IMR-90 (cell line): ENCODE measurements at regions not wholly inside any gene's neighbourhood (a gene's known extent, or its start where the extent isn't known, plus 50 kb on each side); places are given as distances from the start of the nearest gene placed in this dataset.

ENCODE experiments used
- ATAC-seq: fragments of 200-7000 bp; cut with Tn5 transposase; 2 replicates; pipeline ENCODE4 v1.9.1; 2020; ENCODE audit warnings: low read depth, mild to moderate bottlenecking, moderate library complexity
- BruUV-seq: library from RNA; stranded (reverse); fragments of 400-500 nt; replicated peaks from 2 replicates; lab custom pipeline; 2021; lab: Mats Ljungman, UMichigan
- CTCF ChIA-PET: fragments of 300-600 bp; formaldehyde crosslinking; extraction: SDS; loops from one replicate; lab custom pipeline; 2021; ENCODE audit warnings: antibody characterized with exemption; lab: Yijun Ruan, JAX
- POLR2A ChIA-PET: fragments of 300-600 bp; sonication (Branson Sonifier 250); formaldehyde crosslinking; loops from one replicate; lab custom pipeline; 2022; ENCODE audit warnings: antibody characterized with exemption; ENCODE audit not compliant: unreplicated experiment; lab: Charles Lee
- DNase-seq: peaks from one replicate; pipeline ENCODE4 v3.0.0; 2013
- H2AFZ ChIP-seq: replicated peaks from 2 replicates; pipeline ENCODE3; 2013; ENCODE audit warnings: low read length, mild to moderate bottlenecking; ENCODE audit not compliant: poor library complexity
- H2AK5ac ChIP-seq: 2 replicates; pipeline ENCODE4 v1.6.1; 2013; ENCODE audit warnings: low read depth, low read length, inconsistent platforms
- H2AK9ac ChIP-seq: replicated peaks from 2 replicates; pipeline ENCODE3; 2013; ENCODE audit warnings: mild to moderate bottlenecking, low read depth, low read length, moderate library complexity; ENCODE audit not compliant: poor library complexity
- H2BK120ac ChIP-seq: 2 replicates; pipeline ENCODE4 v1.6.1; 2013; ENCODE audit warnings: low read depth, low read length, inconsistent platforms
- H2BK15ac ChIP-seq: 3 replicates; pipeline ENCODE4 v1.6.1; 2013; ENCODE audit warnings: low read depth, low read length, inconsistent platforms
- H2BK20ac ChIP-seq: 2 replicates; pipeline ENCODE4 v1.6.1; 2013; ENCODE audit warnings: low read depth, mild to moderate bottlenecking, inconsistent platforms, low read length, moderate library complexity
- H2BK5ac ChIP-seq: 2 replicates; pipeline ENCODE4 v1.6.1; 2013; ENCODE audit warnings: mild to moderate bottlenecking, low read depth, low read length, inconsistent platforms; ENCODE audit not compliant: poor library complexity, severe bottlenecking
- H3K14ac ChIP-seq: replicated peaks from 2 replicates; pipeline ENCODE4 v1.6.1; 2013; ENCODE audit warnings: low read depth, low read length, inconsistent platforms
- H3K18ac ChIP-seq: 2 replicates; pipeline ENCODE4 v1.6.1; 2013; ENCODE audit warnings: low read depth, low read length, control low read depth
- H3K23ac ChIP-seq: 2 replicates; pipeline ENCODE4 v1.6.1; 2013; ENCODE audit warnings: low read depth, low read length, inconsistent platforms
- H3K27ac ChIP-seq: 2 replicates; pipeline ENCODE4 v1.5.1; 2013; ENCODE audit warnings: mild to moderate bottlenecking, control low read depth, low read length; ENCODE audit not compliant: insufficient read depth
- H3K27me3 ChIP-seq: 2 replicates; pipeline ENCODE4 v1.6.1; 2013; ENCODE audit warnings: low read length; ENCODE audit not compliant: control insufficient read depth, insufficient read depth
- H3K36me3 ChIP-seq: 2 replicates; pipeline ENCODE4 v1.6.1; 2013; ENCODE audit warnings: low read length, mixed read lengths; ENCODE audit not compliant: control insufficient read depth, insufficient read depth
- H3K4ac ChIP-seq: 2 replicates; pipeline ENCODE4 v1.6.1; 2013; ENCODE audit warnings: low read depth, low read length, inconsistent platforms
- H3K4me1 ChIP-seq: 2 replicates; pipeline ENCODE4 v1.6.1; 2013; ENCODE audit warnings: low read length, mixed read lengths; ENCODE audit not compliant: control insufficient read depth, insufficient read depth
- H3K4me2 ChIP-seq: 2 replicates; pipeline ENCODE4 v1.6.1; 2013; ENCODE audit warnings: low read depth, mild to moderate bottlenecking, control low read depth, low read length, moderate library complexity
- H3K4me3 ChIP-seq: 2 replicates; pipeline ENCODE4 v1.5.1; 2013; ENCODE audit warnings: low read depth, mild to moderate bottlenecking, control low read depth, low read length, moderate library complexity; ENCODE audit not compliant: insufficient read depth
- H3K56ac ChIP-seq: 2 replicates; pipeline ENCODE4 v1.6.1; 2013; ENCODE audit warnings: low read length, inconsistent platforms; ENCODE audit not compliant: insufficient read depth; ENCODE audit errors: extremely low read depth
- H3K79me1 ChIP-seq, 2 experiments: 2 replicates each; pipeline ENCODE4 v1.6.1; 2013; ENCODE audit warnings: low read length in 2 of 2, inconsistent platforms in 1 of 2, low read depth in 1 of 2
- H3K9ac ChIP-seq: 2 replicates; pipeline ENCODE4 v1.6.1; 2013; ENCODE audit warnings: low read depth, low read length, control low read depth
- H3K9me1 ChIP-seq: 2 replicates; pipeline ENCODE4 v1.6.1; 2013; ENCODE audit warnings: low read length, inconsistent platforms; ENCODE audit not compliant: insufficient read depth
- H3K9me3 ChIP-seq: 2 replicates; pipeline ENCODE4 v1.6.1; 2013; ENCODE audit warnings: low read length; ENCODE audit not compliant: control insufficient read depth, insufficient read depth
- H4K20me1 ChIP-seq: 2 replicates; pipeline ENCODE4 v1.6.1; 2013; ENCODE audit warnings: low read length, inconsistent platforms; ENCODE audit not compliant: insufficient read depth
- H4K5ac ChIP-seq: 2 replicates; pipeline ENCODE4 v1.6.1; 2013; ENCODE audit warnings: mild to moderate bottlenecking, low read depth, low read length, control low read depth
- H4K8ac ChIP-seq, 2 experiments: 2 replicates each; pipeline ENCODE4 v1.6.1; 2013; ENCODE audit warnings: low read depth in 2 of 2, low read length in 2 of 2, control low read depth in 1 of 2, inconsistent platforms in 1 of 2
- H4K91ac ChIP-seq: 2 replicates; pipeline ENCODE4 v1.6.1; 2013; ENCODE audit warnings: low read depth, low read length, inconsistent platforms; ENCODE audit not compliant: insufficient read depth
- CEBPB ChIP-seq: IDR thresholded peaks from 2 replicates; pipeline ENCODE4 v1.6.1; 2012; ENCODE audit warnings: low read depth, low read length, improper control_type of control experiment
- MXI1 ChIP-seq: IDR thresholded peaks from 2 replicates; pipeline ENCODE4 v1.6.1; 2012; ENCODE audit warnings: low read depth, mild to moderate bottlenecking, low read length, moderate library complexity, borderline replicate concordance
- POLR2A ChIP-seq: IDR thresholded peaks from 2 replicates; pipeline ENCODE4 v1.6.1; 2012; ENCODE audit warnings: mild to moderate bottlenecking, low read depth, low read length
- WGBS, 2 experiments: methylation state at CpG; one replicate each; pipeline versions ENCODE4 v1.1.5 to v1.1.7; 2013; ENCODE audit warnings: missing lambda C conversion rate in 2 of 2; ENCODE audit not compliant: insufficient read length in 1 of 2; ENCODE audit errors: extremely low coverage in 2 of 2; 5-methylcytosine and 5-hydroxymethylcytosine counted together
- dilution Hi-C: fragments of 300-500 bp; cut with HindIII; formaldehyde crosslinking; loops from one replicate; pipeline ENCODE4 v1.14.3; 2018; ENCODE audit warnings: low sequenced_read_pairs; ENCODE audit not compliant: unreplicated experiment
- in situ Hi-C: fragments of 300-500 bp; cut with MboI; formaldehyde crosslinking; loops from 3 replicates; pipeline ENCODE4 v1.14.3; 2019; ENCODE audit warnings: low sequenced_read_pairs, inconsistent platforms, mixed read lengths
- intact Hi-C: fragments of 100-400 bp; cut with micrococcal nuclease; formaldehyde crosslinking; loops from 2 replicates; pipeline ENCODE4 v1.10.0; 2022

- TF ChIP-seq MXI1, result no peak
Observed at GRCh38 chr12:16492820-16493797, 112.9 kb downstream of the LMO3 start (continued).

GRCh38 chr12:16495196-16495595 is 110.8 kb downstream of the LMO3 start:
- CTCF ChIA-PET, result no interaction called here
- no peak overlapping the region for H3K4me2 ChIP-seq
- dilution Hi-C loops, result no loop called here

More at GRCh38 chr12:16495196-16495595, 110.8 kb downstream of the LMO3 start:
- no CpG with 5 or more reads among the region's 1 CpG for WGBS, 2 experiments
- Histone ChIP-seq H3K9me1 (no peaks in the 10 kb centered on the region), H2AK5ac (no peak overlapping the region), H3K79me1 (no peaks in the 10 kb centered on the region), H3K27me3 (no peaks in the 10 kb centered on the region), H3K9me3 (no peaks in the 10 kb centered on the region), H2BK20ac (no peak overlapping the region), H3K14ac (no peak overlapping the region), H2BK5ac (no peak overlapping the region), H2BK15ac (no peak overlapping the region), H2AFZ (no peak overlapping the region), H3K4ac (no peak overlapping the region), H3K36me3 (no peaks in the 10 kb centered on the region), H2BK120ac (no peak overlapping the region), H3K4me3 (no peak overlapping the region), H3K4me1 (no peaks in the 10 kb centered on the region), H4K5ac (no peak overlapping the region), H3K18ac (no peak overlapping the region), H4K91ac (no peak overlapping the region), H3K9ac (no peak overlapping the region), H4K20me1 (no peaks in the 10 kb centered on the region), H3K23ac (no peak overlapping the region), H2AK9ac (no peak overlapping the region), H3K56ac (no peak overlapping the region), H4K8ac (no peak overlapping the region), H3K27ac (no peak overlapping the region)
- POLR2A ChIA-PET, result no interaction called here
- TF ChIP-seq POLR2A (no peak), CEBPB (peak; percentile 83)
- DNase-seq (no peak), ATAC-seq (no peak)
- no TSS peak for BruUV-seq
- in situ Hi-C loops (no loop called here), intact Hi-C loops (no loop called here)
